Activated B cell treated with CpG ODN at 0.5 μM for 24 hours (primary cell): ENCODE measurements at regions not wholly inside any gene's neighbourhood (a gene's known extent, or its start where the extent isn't known, plus 50 kb on each side); places are given as distances from the start of the nearest gene placed in this dataset.

Experiments used
- ATAC-seq: fragments of 200-7000 bp; cut with Tn5 transposase; one replicate; pipeline ENCODE4 v1.10.0; 2021; ENCODE audit warnings: low read depth, mild to moderate bottlenecking, moderate library complexity
- CTCF ChIA-PET: fragments of 350-600 bp; sonication (Branson Sonifier 250); formaldehyde crosslinking; loops from one replicate; lab custom pipeline; 2021; ENCODE audit warnings: antibody characterized with exemption; lab: Charles Lee
- POLR2A ChIA-PET: fragments of 350-600 bp; sonication (Branson Sonifier 250); formaldehyde crosslinking; loops from one replicate; lab custom pipeline; 2021; ENCODE audit warnings: antibody characterized with exemption; lab: Charles Lee
- DNase-seq: peaks from one replicate; pipeline ENCODE4 v3.0.0; 2022
- H3K27ac Mint-ChIP-seq: one replicate; pipeline ENCODE4 v1.8.0; 2020; ENCODE audit warnings: mixed read lengths
- H3K27me3 Mint-ChIP-seq: one replicate; pipeline ENCODE4 v1.8.0; 2021; ENCODE audit warnings: mixed read lengths
- H3K36me3 Mint-ChIP-seq: one replicate; pipeline ENCODE4 v1.8.0; 2021; ENCODE audit warnings: low read depth, mixed read lengths
- H3K4me1 Mint-ChIP-seq: one replicate; pipeline ENCODE4 v1.8.0; 2021; ENCODE audit warnings: mixed read lengths
- H3K4me3 Mint-ChIP-seq: one replicate; pipeline ENCODE4 v1.8.0; 2020; ENCODE audit warnings: mild to moderate bottlenecking, mixed read lengths
- H3K9me3 Mint-ChIP-seq: one replicate; pipeline ENCODE4 v1.8.0; 2020; ENCODE audit warnings: mixed read lengths
- CTCF ChIP-seq: fragments of 200-600 bp; IDR thresholded peaks from one replicate; pipeline ENCODE4 v1.8.0; 2022; ENCODE audit warnings: antibody characterized with exemption, mild to moderate bottlenecking
- intact Hi-C: fragments of 100-400 bp; cut with micrococcal nuclease; formaldehyde crosslinking; loops from one replicate; pipeline ENCODE4 v1.15.1; 2024

- ATAC-seq (no peak), DNase-seq (no peak)
- no peak overlapping the region for H3K27ac Mint-ChIP-seq
- H3K27me3 Mint-ChIP-seq: no peaks in the 10 kb centered on the region
- no peaks in the 10 kb centered on the region for H3K4me1 Mint-ChIP-seq
- POLR2A ChIA-PET: no interaction called here
- intact Hi-C loops: no loop called here
- H3K4me3 Mint-ChIP-seq: no peak overlapping the region
- TF ChIP-seq CTCF: no peak
- CTCF ChIA-PET: no interaction called here
- no peaks in the 10 kb centered on the region for H3K36me3 Mint-ChIP-seq
- H3K9me3 Mint-ChIP-seq: peaks cover 25% of the 10 kb centered on the region
Measured at GRCh38 chr3:78242724-78243123, 1202.8 kb downstream of the ROBO2 start.

- Mint-ChIP-seq H3K9me3 (peaks cover 22% of the 10 kb centered on the region), H3K27ac (no peak overlapping the region), H3K36me3 (no peaks in the 10 kb centered on the region), H3K4me3 (no peak overlapping the region), H3K4me1 (no peaks in the 10 kb centered on the region), H3K27me3 (no peaks in the 10 kb centered on the region)
- intact Hi-C loops: no loop called here
- no peak for ATAC-seq
- ChIA-PET POLR2A (no interaction called here), CTCF (no interaction called here)
- no peak for TF ChIP-seq CTCF
- no peak for DNase-seq
Measured at GRCh38 chr3:78244136-78244535, 1204.2 kb downstream of the ROBO2 start.

GRCh38 chr3:78249294-78249693 is 1209.4 kb downstream of the ROBO2 start:
- ATAC-seq: no peak
- no peaks in the 10 kb centered on the region for H3K36me3 Mint-ChIP-seq
- intact Hi-C loops: no loop called here
- H3K4me3 Mint-ChIP-seq: no peak overlapping the region
- no peaks in the 10 kb centered on the region for H3K4me1 Mint-ChIP-seq
- no peak overlapping the region for H3K27ac Mint-ChIP-seq
- no peaks in the 10 kb centered on the region for H3K27me3 Mint-ChIP-seq
- ChIA-PET CTCF (no interaction called here), POLR2A (no interaction called here)
- H3K9me3 Mint-ChIP-seq: peaks cover 14% of the 10 kb centered on the region
- no peak for DNase-seq
- TF ChIP-seq CTCF: no peak

- Mint-ChIP-seq H3K9me3 (peaks cover 7% of the 10 kb centered on the region), H3K27ac (no peak overlapping the region), H3K27me3 (no peaks in the 10 kb centered on the region), H3K4me1 (no peaks in the 10 kb centered on the region), H3K4me3 (no peak overlapping the region), H3K36me3 (no peaks in the 10 kb centered on the region)
- no peak for TF ChIP-seq CTCF
- intact Hi-C loops: no loop called here
- POLR2A ChIA-PET: no interaction called here
- no peak for DNase-seq
- CTCF ChIA-PET: no interaction called here
- ATAC-seq: no peak
Measured at GRCh38 chr3:78253860-78254259, 1214.0 kb downstream of the ROBO2 start.

- ChIA-PET POLR2A (no interaction called here), CTCF (no interaction called here)
- no peak for DNase-seq
- no peak for TF ChIP-seq CTCF
- intact Hi-C loops: no loop called here
- no peaks in the 10 kb centered on the region for H3K36me3 Mint-ChIP-seq
- H3K27ac Mint-ChIP-seq: no peak overlapping the region
- ATAC-seq: no peak
- no peaks in the 10 kb centered on the region for H3K27me3 Mint-ChIP-seq
- no peaks in the 10 kb centered on the region for H3K4me1 Mint-ChIP-seq
- H3K4me3 Mint-ChIP-seq: no peak overlapping the region
- peaks cover 7% of the 10 kb centered on the region for H3K9me3 Mint-ChIP-seq
Measured at GRCh38 chr3:78255403-78255802, 1215.5 kb downstream of the ROBO2 start.
